Sigmoid colon (tissue), 4 donors: ENCODE measurements at regions not wholly inside any gene's neighbourhood (a gene's known extent, or its start where the extent isn't known, plus 50 kb on each side); places are given as distances from the start of the nearest gene placed in this dataset.

Source experiments
- CTCF ChIP-seq, 4 experiments: fragments of 450-650 bp in 3 of 4; fragments of 200-600 bp in 1 of 4; IDR thresholded peaks; one replicate each; pipeline ENCODE4 v1.5.1; 2016 to 2019; ENCODE audit warnings: antibody characterized with exemption in 4 of 4, mild to moderate bottlenecking in 3 of 4, moderate library complexity in 2 of 4
- POLR2A ChIP-seq, 2 donors: fragments of 450-650 bp; IDR thresholded peaks; one replicate each; pipeline ENCODE4 v1.6.1; 2016; ENCODE audit warnings: antibody characterized with exemption in 2 of 2, mild to moderate bottlenecking in 2 of 2, moderate library complexity in 2 of 2
- POLR2AphosphoS5 ChIP-seq, 4 donors: sonication (generic); formaldehyde crosslinking; IDR thresholded peaks; one replicate each; pipeline ENCODE4 v1.6.1; 2017; ENCODE audit warnings: antibody characterized with exemption in 4 of 4

GRCh38 chr6:146914489-146915483 is 289.4 kb upstream of the STXBP5 start:
- TF ChIP-seq CTCF (IDR thresholded peaks at IDR 0.05) (no peak), POLR2A (IDR thresholded peaks at IDR 0.05) (no peak), POLR2AphosphoS5 (IDR thresholded peaks at IDR 0.05) (peak in 3 of 4 donors; percentile 39 to 69 (median 45))
